ENCODE measurements at regions not wholly inside any gene's neighbourhood (a gene's known extent, or its start where the extent isn't known, plus 50 kb on each side); places are given as distances from the start of the nearest gene placed in this dataset.
"Not testable (repeated sequence)": the region's sequence is repeated elsewhere in the genome, so short reads cannot be mapped to it uniquely, and the experiment has no call there.

GRCh38 chr6:150299873-150300485 is 68.8 kb upstream of the IYD start:
- no peaks in the 10 kb centered on the region for H3K36me3 ChIP-seq (ENCODE audit: insufficient read depth, low read length)
- H3K9me3 ChIP-seq (ENCODE audit: low read length): peaks cover 13% of the 10 kb centered on the region
- H3K27me3 ChIP-seq (ENCODE audit: insufficient read depth, low read length): no peaks in the 10 kb centered on the region
- H3K4me1 ChIP-seq (ENCODE audit: insufficient read depth, low read length): peaks cover 23% of the 10 kb centered on the region
- no peak overlapping the region for H3K4me3 ChIP-seq (ENCODE audit: low read length)
- H2AFZ ChIP-seq (ENCODE audit: low read depth, low read length): no peak overlapping the region

GRCh38 chr6:150301846-150302519 is 66.8 kb upstream of the IYD start:
- no peak overlapping the region for H3K4me3 ChIP-seq (ENCODE audit: low read length)
- H3K27me3 ChIP-seq (ENCODE audit: insufficient read depth, low read length): no peaks in the 10 kb centered on the region
- H3K9me3 ChIP-seq (ENCODE audit: low read length): peaks cover 9% of the 10 kb centered on the region
- H3K36me3 ChIP-seq (ENCODE audit: insufficient read depth, low read length): no peaks in the 10 kb centered on the region
- H2AFZ ChIP-seq (ENCODE audit: low read depth, low read length): peak overlapping the region; percentile 21
- H3K4me1 ChIP-seq (ENCODE audit: insufficient read depth, low read length): peaks cover 23% of the 10 kb centered on the region

- Histone ChIP-seq H3K4me3 (ENCODE audit: low read length) (no peak overlapping the region), H2AFZ (ENCODE audit: low read depth, low read length) (peak overlapping the region; percentile 7), H3K4me1 (ENCODE audit: insufficient read depth, low read length) (peaks cover 23% of the 10 kb centered on the region), H3K27me3 (ENCODE audit: insufficient read depth, low read length) (no peaks in the 10 kb centered on the region), H3K36me3 (ENCODE audit: insufficient read depth, low read length) (no peaks in the 10 kb centered on the region), H3K9me3 (ENCODE audit: low read length) (peaks cover 6% of the 10 kb centered on the region)
These were observed 66.2 kb upstream of the IYD start for GRCh38 chr6:150302520-150303176.

- no peak overlapping the region for H2AFZ ChIP-seq (ENCODE audit: low read depth, low read length)
- H3K9me3 ChIP-seq (ENCODE audit: low read length): peaks cover under 1% of the 10 kb centered on the region
- H3K4me3 ChIP-seq (ENCODE audit: low read length): no peak overlapping the region
- no peaks in the 10 kb centered on the region for H3K27me3 ChIP-seq (ENCODE audit: insufficient read depth, low read length)
- H3K4me1 ChIP-seq (ENCODE audit: insufficient read depth, low read length): peaks cover 23% of the 10 kb centered on the region
- H3K36me3 ChIP-seq (ENCODE audit: insufficient read depth, low read length): no peaks in the 10 kb centered on the region
These were observed 65.6 kb upstream of the IYD start for GRCh38 chr6:150303256-150303655.

GRCh38 chr6:150304429-150304828 is 64.4 kb upstream of the IYD start:
- Histone ChIP-seq H3K27me3 (ENCODE audit: insufficient read depth, low read length) (no peaks in the 10 kb centered on the region), H3K9me3 (ENCODE audit: low read length) (no peaks in the 10 kb centered on the region), H2AFZ (ENCODE audit: low read depth, low read length) (no peak overlapping the region), H3K4me3 (ENCODE audit: low read length) (no peak overlapping the region), H3K4me1 (ENCODE audit: insufficient read depth, low read length) (peaks cover 23% of the 10 kb centered on the region), H3K36me3 (ENCODE audit: insufficient read depth, low read length) (no peaks in the 10 kb centered on the region)

GRCh38 chr6:150306290-150306689 is 62.5 kb upstream of the IYD start:
- H2AFZ ChIP-seq (ENCODE audit: low read depth, low read length): no peak overlapping the region
- H3K27me3 ChIP-seq (ENCODE audit: insufficient read depth, low read length): no peaks in the 10 kb centered on the region
- peaks cover 18% of the 10 kb centered on the region for H3K4me1 ChIP-seq (ENCODE audit: insufficient read depth, low read length)
- H3K4me3 ChIP-seq (ENCODE audit: low read length): no peak overlapping the region
- no peaks in the 10 kb centered on the region for H3K9me3 ChIP-seq (ENCODE audit: low read length)
- no peaks in the 10 kb centered on the region for H3K36me3 ChIP-seq (ENCODE audit: insufficient read depth, low read length)

GRCh38 chr6:150307520-150307919 is 61.3 kb upstream of the IYD start:
- no peaks in the 10 kb centered on the region for H3K9me3 ChIP-seq (ENCODE audit: low read length)
- no peaks in the 10 kb centered on the region for H3K36me3 ChIP-seq (ENCODE audit: insufficient read depth, low read length)
- no peak overlapping the region for H3K4me3 ChIP-seq (ENCODE audit: low read length)
- peaks cover 5% of the 10 kb centered on the region for H3K4me1 ChIP-seq (ENCODE audit: insufficient read depth, low read length)
- H2AFZ ChIP-seq (ENCODE audit: low read depth, low read length): no peak overlapping the region
- no peaks in the 10 kb centered on the region for H3K27me3 ChIP-seq (ENCODE audit: insufficient read depth, low read length)

GRCh38 chr6:150308812-150309645 is 59.8 kb upstream of the IYD start:
- Histone ChIP-seq H2AFZ (ENCODE audit: low read depth, low read length) (no peak overlapping the region), H3K9me3 (ENCODE audit: low read length) (no peaks in the 10 kb centered on the region), H3K36me3 (ENCODE audit: insufficient read depth, low read length) (no peaks in the 10 kb centered on the region), H3K4me3 (ENCODE audit: low read length) (no peak overlapping the region), H3K27me3 (ENCODE audit: insufficient read depth, low read length) (no peaks in the 10 kb centered on the region), H3K4me1 (ENCODE audit: insufficient read depth, low read length) (no peaks in the 10 kb centered on the region)

- no peaks in the 10 kb centered on the region for H3K36me3 ChIP-seq (ENCODE audit: insufficient read depth, low read length)
- no peak overlapping the region for H3K4me3 ChIP-seq (ENCODE audit: low read length)
- H2AFZ ChIP-seq (ENCODE audit: low read depth, low read length): no peak overlapping the region
- no peaks in the 10 kb centered on the region for H3K4me1 ChIP-seq (ENCODE audit: insufficient read depth, low read length)
- no peaks in the 10 kb centered on the region for H3K27me3 ChIP-seq (ENCODE audit: insufficient read depth, low read length)
- H3K9me3 ChIP-seq (ENCODE audit: low read length): peaks cover 3% of the 10 kb centered on the region
These were observed 58.3 kb upstream of the IYD start for GRCh38 chr6:150310539-150310938.

- H3K27me3 ChIP-seq (ENCODE audit: insufficient read depth, low read length); H3K4me3 ChIP-seq (ENCODE audit: low read length); H2AFZ ChIP-seq (ENCODE audit: low read depth, low read length): not testable (repeated sequence)
These were observed 57.5 kb upstream of the IYD start for GRCh38 chr6:150311149-150311944.

GRCh38 chr6:150312395-150312794 is 56.4 kb upstream of the IYD start:
- Histone ChIP-seq H3K27me3 (ENCODE audit: insufficient read depth, low read length) (no peaks in the 10 kb centered on the region), H2AFZ (ENCODE audit: low read depth, low read length) (no peak overlapping the region), H3K4me3 (ENCODE audit: low read length) (no peak overlapping the region), H3K36me3 (ENCODE audit: insufficient read depth, low read length) (no peaks in the 10 kb centered on the region), H3K4me1 (ENCODE audit: insufficient read depth, low read length) (no peaks in the 10 kb centered on the region), H3K9me3 (ENCODE audit: low read length) (peaks cover 3% of the 10 kb centered on the region)

More at GRCh38 chr6:150311149-150311944, 57.5 kb upstream of the IYD start:
- H3K9me3 ChIP-seq (ENCODE audit: low read length); H3K36me3 ChIP-seq (ENCODE audit: insufficient read depth, low read length); H3K4me1 ChIP-seq (ENCODE audit: insufficient read depth, low read length): not testable (repeated sequence)

- no peak overlapping the region for H3K4me3 ChIP-seq (ENCODE audit: low read length)
- H3K36me3 ChIP-seq (ENCODE audit: insufficient read depth, low read length): no peaks in the 10 kb centered on the region
- peaks cover 3% of the 10 kb centered on the region for H3K9me3 ChIP-seq (ENCODE audit: low read length)
- no peaks in the 10 kb centered on the region for H3K4me1 ChIP-seq (ENCODE audit: insufficient read depth, low read length)
- H3K27me3 ChIP-seq (ENCODE audit: insufficient read depth, low read length): no peaks in the 10 kb centered on the region
- H2AFZ ChIP-seq (ENCODE audit: low read depth, low read length): no peak overlapping the region
These were observed 55.8 kb upstream of the IYD start for GRCh38 chr6:150312844-150313584.

Data from neuron (in vitro differentiated cells).